ENCODE measurements at regions not wholly inside any gene's neighbourhood (a gene's known extent, or its start where the extent isn't known, plus 50 kb on each side); places are given as distances from the start of the nearest gene placed in this dataset.

- TF ChIP-seq, protein P1, sequence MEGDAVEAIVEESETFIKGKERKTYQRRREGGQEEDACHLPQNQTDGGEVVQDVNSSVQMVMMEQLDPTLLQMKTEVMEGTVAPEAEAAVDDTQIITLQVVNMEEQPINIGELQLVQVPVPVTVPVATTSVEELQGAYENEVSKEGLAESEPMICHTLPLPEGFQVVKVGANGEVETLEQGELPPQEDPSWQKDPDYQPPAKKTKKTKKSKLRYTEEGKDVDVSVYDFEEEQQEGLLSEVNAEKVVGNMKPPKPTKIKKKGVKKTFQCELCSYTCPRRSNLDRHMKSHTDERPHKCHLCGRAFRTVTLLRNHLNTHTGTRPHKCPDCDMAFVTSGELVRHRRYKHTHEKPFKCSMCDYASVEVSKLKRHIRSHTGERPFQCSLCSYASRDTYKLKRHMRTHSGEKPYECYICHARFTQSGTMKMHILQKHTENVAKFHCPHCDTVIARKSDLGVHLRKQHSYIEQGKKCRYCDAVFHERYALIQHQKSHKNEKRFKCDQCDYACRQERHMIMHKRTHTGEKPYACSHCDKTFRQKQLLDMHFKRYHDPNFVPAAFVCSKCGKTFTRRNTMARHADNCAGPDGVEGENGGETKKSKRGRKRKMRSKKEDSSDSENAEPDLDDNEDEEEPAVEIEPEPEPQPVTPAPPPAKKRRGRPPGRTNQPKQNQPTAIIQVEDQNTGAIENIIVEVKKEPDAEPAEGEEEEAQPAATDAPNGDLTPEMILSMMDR (conservative IDR thresholded peaks at IDR 0.05; ENCODE audit: low read length): no peak
- TF ChIP-seq EZH2phosphoT487 (IDR thresholded peaks at IDR 0.05; ENCODE audit: borderline replicate concordance, low read depth, low read length): no peak
These were observed 76.7 kb upstream of the PICALM start for GRCh38 chr11:86145439-86146156.

Measured in OCI-LY7 (cell line).